ENCODE measurements at regions not wholly inside any gene's neighbourhood (a gene's known extent, or its start where the extent isn't known, plus 50 kb on each side); places are given as distances from the start of the nearest gene placed in this dataset.

DNA sequence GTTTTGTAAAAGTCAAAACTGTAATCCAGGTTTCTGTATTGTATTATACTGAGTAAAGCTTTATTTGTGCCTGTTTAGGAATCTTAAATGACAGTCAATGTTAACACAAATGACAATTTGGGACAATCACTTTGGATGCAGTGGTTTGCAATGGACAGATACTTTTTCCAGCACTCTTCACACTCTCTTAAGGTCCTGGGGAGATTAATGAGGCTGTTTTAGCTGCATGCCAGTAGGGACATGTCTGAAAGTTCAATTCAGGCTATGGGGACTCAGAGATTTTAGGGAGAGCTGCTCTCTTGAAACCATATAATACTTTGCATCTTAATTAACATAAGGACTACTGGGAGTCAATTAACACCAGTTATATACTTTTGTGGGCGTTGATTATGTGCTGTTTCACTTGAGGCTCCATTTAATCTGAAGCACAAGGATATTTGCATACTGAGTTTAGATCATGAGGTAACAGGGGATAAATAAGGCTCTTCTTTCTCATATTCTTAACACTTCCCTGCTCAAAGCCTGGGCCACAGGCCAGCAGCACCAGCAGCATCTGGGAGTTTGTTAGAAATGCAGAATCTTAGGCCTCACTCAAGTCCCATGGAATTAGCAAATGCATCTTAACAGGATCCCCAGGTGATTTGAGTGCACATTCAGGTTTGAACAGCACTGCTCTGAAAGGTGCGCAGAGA is 972.8 kb downstream of the PLOD2 start:
- Mint-ChIP-seq H3K4me3 (no peak overlapping the region), H3K36me3 (no peaks in the 10 kb centered on the region), H3K27me3 (no peaks in the 10 kb centered on the region), H3K4me1 (no peaks in the 10 kb centered on the region), H3K27ac (no peak overlapping the region), H3K9me3 (peaks cover 0 to 13% (median 0%) of the 10 kb centered on the region in 9 donors)
- ATAC-seq (no peak), DNase-seq (no peak)
- POLR2A ChIA-PET: no interaction called here

DNA sequence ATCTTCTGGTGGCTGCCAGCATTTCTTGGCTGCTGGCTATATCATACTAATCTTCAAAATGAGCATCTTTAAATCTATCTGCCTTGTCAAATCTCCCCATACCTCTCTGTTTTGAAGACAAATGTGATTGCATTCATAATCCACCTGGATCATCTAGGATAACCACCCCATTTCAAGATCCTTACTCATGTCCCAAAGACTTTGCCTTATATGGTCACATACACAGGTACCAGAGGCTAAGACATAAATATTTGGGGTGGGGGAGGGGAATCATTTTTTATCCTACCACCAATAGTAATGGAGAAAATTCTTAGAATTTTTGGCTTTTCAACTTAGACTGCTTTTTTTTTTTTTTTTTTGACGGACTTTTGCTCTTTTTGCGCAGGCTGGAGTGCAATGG is 970.8 kb downstream of the PLOD2 start:
- Mint-ChIP-seq H3K27ac (no peak overlapping the region), H3K36me3 (no peaks in the 10 kb centered on the region), H3K4me3 (no peak overlapping the region), H3K27me3 (no peaks in the 10 kb centered on the region), H3K4me1 (no peaks in the 10 kb centered on the region), H3K9me3 (peaks cover 0 to 13% (median 0%) of the 10 kb centered on the region in 9 donors)
- ATAC-seq (no peak), DNase-seq (no peak)
- POLR2A ChIA-PET: no interaction called here

DNA sequence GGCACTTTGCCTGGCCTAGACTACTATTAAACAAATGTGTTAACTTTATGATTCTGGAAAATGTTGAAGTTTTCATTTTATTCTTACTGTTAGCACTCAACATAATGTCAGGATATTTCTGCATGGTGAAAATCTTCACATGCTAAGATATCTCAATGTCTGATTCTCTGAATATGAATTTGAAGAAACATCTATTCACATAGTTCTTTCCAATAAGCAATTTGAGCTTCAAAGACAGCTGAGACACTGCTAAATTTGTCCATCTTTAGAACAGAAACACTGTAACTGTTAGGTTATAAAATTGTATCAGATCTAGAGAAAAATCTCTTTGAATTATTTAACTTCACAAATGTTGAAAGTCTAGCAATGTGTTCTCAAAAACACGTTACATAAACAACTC is 970.2 kb downstream of the PLOD2 start:
- Mint-ChIP-seq H3K27me3 (no peaks in the 10 kb centered on the region), H3K4me1 (no peaks in the 10 kb centered on the region), H3K9me3 (peaks cover 0 to 13% (median 0%) of the 10 kb centered on the region in 9 donors), H3K36me3 (no peaks in the 10 kb centered on the region), H3K27ac (no peak overlapping the region), H3K4me3 (no peak overlapping the region)
- no peak for ATAC-seq
- DNase-seq: no peak
- POLR2A ChIA-PET: no interaction called here

DNA sequence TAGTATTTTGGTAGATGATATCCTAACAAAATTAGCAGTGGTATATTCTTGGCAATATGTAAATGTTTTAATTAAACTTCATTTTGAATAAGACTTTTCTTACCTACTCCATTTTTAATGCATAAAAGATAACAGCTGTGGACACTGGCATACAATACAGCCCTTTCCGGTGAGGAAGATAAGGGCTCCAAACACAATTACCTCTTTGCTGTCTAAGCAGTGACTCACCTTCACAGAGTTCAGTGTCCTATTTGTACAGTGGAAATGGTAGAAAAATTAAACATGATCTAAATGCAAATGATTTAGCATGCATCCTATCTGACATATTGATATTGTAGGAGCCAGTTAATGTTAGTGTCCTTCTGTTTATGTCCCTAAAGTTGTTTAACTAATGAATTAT is 969.4 kb downstream of the PLOD2 start:
- DNase-seq (no peak), ATAC-seq (no peak)
- Mint-ChIP-seq H3K9me3 (peaks cover 0 to 13% (median 2%) of the 10 kb centered on the region in 9 donors), H3K4me1 (no peaks in the 10 kb centered on the region), H3K27ac (no peak overlapping the region), H3K36me3 (no peaks in the 10 kb centered on the region), H3K27me3 (no peaks in the 10 kb centered on the region), H3K4me3 (no peak overlapping the region)
- POLR2A ChIA-PET: no interaction called here

DNA sequence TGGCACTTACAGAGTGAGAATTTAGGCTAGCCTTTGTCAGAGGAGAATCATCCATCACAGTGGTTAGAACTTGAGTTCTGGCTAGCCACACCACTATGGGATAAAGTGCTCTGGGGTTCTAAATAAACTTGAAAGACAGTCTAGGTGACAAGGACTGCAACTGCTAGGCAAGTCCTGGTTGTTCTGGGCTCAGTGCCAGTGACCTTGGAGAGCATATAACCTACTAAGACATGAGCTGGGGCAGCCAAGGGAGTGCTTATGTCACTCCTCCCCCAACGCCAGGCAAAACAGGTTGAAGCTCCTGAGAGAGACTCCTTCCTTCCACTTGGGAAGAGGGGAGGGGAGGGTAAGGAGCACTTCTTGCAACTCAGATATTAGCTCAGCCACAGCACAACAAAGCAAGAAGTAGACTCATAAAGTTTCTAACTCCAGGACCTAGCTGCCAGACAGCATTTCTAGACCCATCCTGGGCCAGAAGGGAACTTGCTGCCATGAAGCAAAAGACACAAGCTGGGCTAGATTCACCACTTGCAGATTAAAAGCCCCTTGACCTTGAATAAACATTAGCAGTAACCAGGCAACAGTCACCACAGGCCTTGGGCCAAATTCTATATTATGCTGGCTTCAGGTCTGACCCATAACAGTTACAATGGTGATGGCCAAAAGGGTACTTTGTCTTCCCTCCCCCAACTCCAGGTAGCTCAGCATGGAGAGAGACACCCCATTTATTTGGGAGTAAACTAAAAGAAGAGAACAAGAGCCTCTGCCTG is 963.7 kb downstream of the PLOD2 start:
- no peak for DNase-seq
- Mint-ChIP-seq H3K4me3 (no peak overlapping the region), H3K27me3 (no peaks in the 10 kb centered on the region), H3K27ac (no peak overlapping the region), H3K9me3 (peaks cover 2 to 16% (median 7%) of the 10 kb centered on the region in 9 donors), H3K36me3 (no peaks in the 10 kb centered on the region), H3K4me1 (no peaks in the 10 kb centered on the region)
- ATAC-seq: no peak
- POLR2A ChIA-PET: no interaction called here

DNA sequence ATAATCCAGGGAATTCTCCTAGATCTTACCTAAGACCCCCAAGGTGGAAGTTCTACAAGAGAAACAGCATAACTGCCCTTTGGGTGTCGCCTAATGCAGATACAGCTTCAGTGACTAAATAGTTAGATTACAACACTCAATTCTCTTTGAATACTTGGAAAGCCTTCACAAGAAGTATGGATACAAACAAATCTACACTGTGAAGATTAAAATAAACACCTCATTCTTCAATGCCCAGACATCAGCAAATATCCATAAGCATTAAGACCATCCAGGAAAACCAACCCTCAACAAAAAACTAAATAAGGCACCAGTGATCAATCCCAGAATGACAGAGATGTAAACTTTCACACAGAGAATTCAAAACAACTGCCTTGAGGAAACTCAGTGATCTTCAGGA is 963.2 kb downstream of the PLOD2 start:
- Mint-ChIP-seq H3K9me3 (peaks cover 2 to 16% (median 5%) of the 10 kb centered on the region in 9 donors), H3K36me3 (no peaks in the 10 kb centered on the region), H3K27me3 (no peaks in the 10 kb centered on the region), H3K4me3 (no peak overlapping the region), H3K27ac (no peak overlapping the region), H3K4me1 (no peaks in the 10 kb centered on the region)
- POLR2A ChIA-PET: no interaction called here
- ATAC-seq (no peak), DNase-seq (no peak)

DNA sequence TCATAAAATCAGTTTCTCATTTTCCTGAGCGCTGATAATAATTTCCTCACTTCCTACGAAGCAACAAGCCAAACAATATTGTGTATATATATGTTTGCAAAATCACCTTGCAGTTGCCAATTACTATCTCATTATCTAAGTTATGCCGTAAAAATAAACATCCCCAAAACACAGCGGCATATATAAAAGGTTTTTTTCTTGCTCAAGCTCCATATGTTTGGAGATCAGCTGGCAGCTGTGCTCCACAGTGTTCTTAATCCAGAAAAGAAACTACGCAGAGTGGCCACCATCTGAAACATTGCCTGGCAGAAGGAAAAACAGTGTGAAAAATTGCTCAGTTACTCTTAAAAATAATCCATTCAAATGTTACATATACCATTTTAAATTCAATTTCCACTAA is 951.4 kb downstream of the PLOD2 start:
- H3K9me3 Mint-ChIP-seq: peaks cover 0 to 6% (median 0%) of the 10 kb centered on the region in 9 donors
- H3K4me3 Mint-ChIP-seq: no peak overlapping the region
- H3K36me3 Mint-ChIP-seq: no peaks in the 10 kb centered on the region
- POLR2A ChIA-PET: no interaction called here
- DNase-seq (no peak), ATAC-seq (no peak)
- no peaks in the 10 kb centered on the region for H3K27me3 Mint-ChIP-seq
- no peak overlapping the region for H3K27ac Mint-ChIP-seq
- H3K4me1 Mint-ChIP-seq: no peaks in the 10 kb centered on the region

DNA sequence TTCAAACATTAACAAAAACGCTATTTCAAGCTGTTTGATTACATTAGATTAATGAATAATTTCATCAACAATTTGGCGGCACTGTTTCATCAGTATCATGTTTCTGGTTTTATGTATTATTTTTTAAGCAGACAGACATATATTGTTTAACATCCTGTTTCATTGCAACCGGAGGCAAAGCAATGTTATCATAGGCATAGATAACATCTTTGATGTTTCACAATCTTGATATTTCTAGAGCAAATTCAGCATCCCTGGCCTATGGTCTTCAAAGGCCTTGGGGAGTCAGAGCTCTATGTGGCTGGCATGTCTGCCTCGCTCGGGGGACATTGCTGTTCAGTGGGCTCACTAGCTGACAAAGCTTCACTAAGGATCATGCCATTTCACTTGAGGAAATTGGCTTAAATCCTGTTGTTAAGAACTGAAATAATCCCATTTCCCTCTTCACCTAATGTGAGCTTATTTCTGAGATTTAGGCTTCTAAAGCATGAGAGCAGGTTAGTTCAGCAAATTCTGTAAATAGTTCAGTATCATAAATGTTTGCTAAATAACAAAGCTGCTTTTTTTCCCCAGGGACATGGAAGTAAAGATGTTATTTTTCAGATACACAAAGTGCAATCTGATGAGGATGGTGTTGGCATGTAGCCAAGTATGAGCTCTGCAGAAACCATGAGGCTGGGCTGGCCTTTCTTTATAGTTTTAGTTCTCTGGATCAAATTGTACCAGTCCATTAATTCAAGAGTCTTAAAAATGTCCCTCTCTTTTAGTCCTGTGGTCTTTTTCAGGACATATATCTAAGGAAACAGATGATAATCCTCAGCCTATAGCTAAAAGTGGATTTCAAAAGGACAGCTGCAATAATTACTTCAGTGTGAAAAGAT is 941.4 kb downstream of the PLOD2 start:
- Mint-ChIP-seq H3K27me3 (no peaks in the 10 kb centered on the region), H3K4me1 (no peaks in the 10 kb centered on the region), H3K27ac (no peak overlapping the region), H3K9me3 (peaks cover 0 to 18% (median 2%) of the 10 kb centered on the region in 9 donors), H3K36me3 (no peaks in the 10 kb centered on the region), H3K4me3 (no peak overlapping the region)
- ATAC-seq: no peak
- DNase-seq: no peak
- POLR2A ChIA-PET: no interaction called here

DNA sequence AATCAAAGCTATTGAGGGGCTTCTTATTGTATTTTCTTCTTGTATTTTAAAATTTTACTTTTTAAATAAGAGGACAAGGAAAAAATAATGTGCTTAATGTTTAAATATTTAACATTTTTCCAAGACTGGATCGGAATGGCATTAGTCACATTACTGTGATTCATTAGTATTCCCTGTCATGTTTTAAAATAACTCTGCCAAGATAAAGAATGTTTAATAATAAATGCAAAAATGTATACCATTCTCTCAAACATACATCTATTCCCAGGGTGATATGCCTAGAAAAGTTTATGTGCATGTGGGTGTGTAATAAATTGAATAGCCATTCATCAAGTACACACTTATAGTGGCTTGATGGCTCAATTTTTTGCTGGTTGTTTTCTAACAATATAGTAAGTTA is 936.1 kb downstream of the PLOD2 start:
- ATAC-seq (no peak), DNase-seq (no peak)
- Mint-ChIP-seq H3K27ac (no peak overlapping the region), H3K4me3 (no peak overlapping the region), H3K36me3 (no peaks in the 10 kb centered on the region), H3K27me3 (no peaks in the 10 kb centered on the region), H3K9me3 (peaks cover 0 to 12% (median 0%) of the 10 kb centered on the region in 9 donors), H3K4me1 (no peaks in the 10 kb centered on the region)
- POLR2A ChIA-PET: no interaction called here

DNA sequence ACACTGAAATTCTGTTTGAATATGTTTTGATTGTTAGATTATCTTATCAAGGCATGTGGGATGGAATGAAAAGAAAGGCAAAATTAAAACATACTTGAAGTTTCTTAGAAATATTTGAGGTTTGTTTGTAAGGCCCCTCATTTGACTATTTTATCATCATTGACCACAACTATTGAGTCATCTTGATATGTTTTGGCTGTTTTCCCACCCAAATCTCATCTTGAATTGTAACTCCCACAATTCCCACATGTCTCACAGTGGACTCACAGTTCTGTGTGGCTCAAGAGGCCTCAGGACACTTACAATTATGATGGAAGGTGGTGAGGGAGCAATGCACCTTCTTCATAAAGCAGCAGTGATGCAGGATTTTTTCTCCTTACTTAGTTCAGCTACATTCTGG is 917.1 kb downstream of the PLOD2 start:
- H3K4me3 Mint-ChIP-seq: no peak overlapping the region
- DNase-seq (no peak), ATAC-seq (no peak)
- H3K4me1 Mint-ChIP-seq: no peaks in the 10 kb centered on the region
- peaks cover 6 to 41% (median 25%) of the 10 kb centered on the region in 9 donors for H3K9me3 Mint-ChIP-seq
- no peaks in the 10 kb centered on the region for H3K27me3 Mint-ChIP-seq
- no peak overlapping the region for H3K27ac Mint-ChIP-seq
- POLR2A ChIA-PET: no interaction called here
- peaks cover 0 to 4% (median 0%) of the 10 kb centered on the region in 3 donors for H3K36me3 Mint-ChIP-seq

DNA sequence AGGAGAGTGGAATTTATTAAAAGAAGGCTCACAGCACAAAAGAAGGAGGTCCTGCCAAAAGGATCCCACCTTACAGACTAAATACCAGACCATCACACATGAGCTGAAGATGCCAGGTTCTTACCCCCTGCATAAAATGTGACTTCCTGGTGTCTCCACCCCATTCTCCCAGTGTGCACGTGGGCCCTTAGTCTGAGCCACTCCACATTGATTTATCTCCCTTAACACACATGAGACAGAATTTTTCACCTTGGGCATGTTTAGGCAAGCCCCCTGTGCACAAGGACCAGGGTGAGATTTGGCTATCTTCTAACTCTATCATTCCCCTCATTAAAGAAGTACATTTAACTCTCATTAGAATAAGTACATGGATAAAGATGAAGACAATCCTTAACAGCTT is 916.7 kb downstream of the PLOD2 start:
- ATAC-seq: no peak
- H3K36me3 Mint-ChIP-seq: peaks cover 0 to 5% (median 0%) of the 10 kb centered on the region in 3 donors
- H3K4me3 Mint-ChIP-seq: no peak overlapping the region
- H3K27me3 Mint-ChIP-seq: no peaks in the 10 kb centered on the region
- H3K9me3 Mint-ChIP-seq: peaks cover 8 to 45% (median 30%) of the 10 kb centered on the region in 9 donors
- no peak for DNase-seq
- POLR2A ChIA-PET: no interaction called here
- H3K4me1 Mint-ChIP-seq: no peaks in the 10 kb centered on the region
- H3K27ac Mint-ChIP-seq: no peak overlapping the region

DNA sequence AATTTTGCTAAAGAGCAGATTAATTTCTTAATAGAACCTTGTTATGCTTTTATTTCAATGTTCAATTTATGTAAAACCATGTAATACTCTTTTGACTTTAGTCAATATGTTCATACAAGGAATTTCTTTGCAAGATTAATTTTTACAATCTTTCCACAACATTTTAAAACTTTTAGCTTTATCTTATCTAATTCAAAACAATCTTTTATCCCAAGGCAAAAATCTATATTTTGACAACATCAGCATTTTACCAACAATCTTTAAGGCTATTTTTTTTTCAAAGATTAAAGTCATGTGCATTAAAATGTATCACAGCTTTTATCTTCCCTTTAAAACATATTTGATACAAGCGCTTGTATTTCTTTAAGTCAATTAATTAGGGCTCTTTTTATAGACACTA is 914.7 kb downstream of the PLOD2 start:
- Mint-ChIP-seq H3K4me3 (no peak overlapping the region), H3K36me3 (peaks cover 0 to 9% (median 0%) of the 10 kb centered on the region in 3 donors), H3K4me1 (no peaks in the 10 kb centered on the region), H3K27me3 (no peaks in the 10 kb centered on the region), H3K9me3 (peaks cover 6 to 49% (median 31%) of the 10 kb centered on the region in 9 donors), H3K27ac (no peak overlapping the region)
- ATAC-seq (no peak), DNase-seq (no peak)
- POLR2A ChIA-PET: no interaction called here

DNA sequence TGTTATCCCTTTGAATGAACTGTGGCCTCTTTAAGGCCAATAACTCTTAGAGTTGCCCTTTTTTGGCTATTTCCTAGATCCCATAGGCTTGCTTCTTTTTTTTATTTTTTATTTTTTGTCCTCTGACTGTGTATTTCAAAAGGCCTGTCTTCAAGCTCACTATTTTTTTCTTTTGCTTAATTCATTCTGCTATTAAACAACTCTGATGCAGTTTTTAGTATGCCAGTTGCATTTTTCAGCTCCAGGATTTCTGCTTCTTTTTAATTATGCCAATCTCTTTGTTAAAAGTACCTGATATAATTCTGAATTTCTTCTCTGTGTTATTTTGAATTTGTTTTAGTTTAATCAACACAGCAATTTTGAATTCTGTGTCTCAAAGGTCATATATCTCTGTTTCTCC is 912.1 kb downstream of the PLOD2 start:
- peaks cover 6 to 50% (median 35%) of the 10 kb centered on the region in 9 donors for H3K9me3 Mint-ChIP-seq
- H3K4me3 Mint-ChIP-seq: no peak overlapping the region
- H3K27ac Mint-ChIP-seq: no peak overlapping the region
- POLR2A ChIA-PET: no interaction called here
- H3K36me3 Mint-ChIP-seq: peaks cover 0 to 9% (median 0%) of the 10 kb centered on the region in 3 donors
- DNase-seq (no peak), ATAC-seq (no peak)
- no peaks in the 10 kb centered on the region for H3K4me1 Mint-ChIP-seq
- no peaks in the 10 kb centered on the region for H3K27me3 Mint-ChIP-seq

All from naive thymus-derived CD8-positive, alpha-beta T cell (primary cell).